Caco-2 (cell line): ENCODE measurements at regions not wholly inside any gene's neighbourhood (a gene's known extent, or its start where the extent isn't known, plus 50 kb on each side); places are given as distances from the start of the nearest gene placed in this dataset.

ENCODE experiments used
- BruUV-seq: library from RNA; stranded (reverse); fragments of 400-500 nt; replicated peaks from 2 replicates; lab custom pipeline; 2021; lab: Mats Ljungman, UMichigan
- CTCF ChIA-PET: fragments of 300-600 bp; sonication (Branson Sonifier 250); formaldehyde crosslinking; loops from one replicate; lab custom pipeline; 2022; ENCODE audit warnings: antibody characterized with exemption; lab: Charles Lee
- POLR2A ChIA-PET: fragments of 300-600 bp; sonication (Branson Sonifier 250); formaldehyde crosslinking; loops from one replicate; lab custom pipeline; 2022; ENCODE audit warnings: antibody characterized with exemption; lab: Charles Lee
- DNase-seq, 2 experiments: peaks; one replicate each; pipeline versions ENCODE4 v3.0.0 to v3.0.0-alpha.2; 2020 to 2022
- H3K27me3 ChIP-seq: replicated peaks from 2 replicates; pipeline ENCODE4 v1.6.0; 2011; ENCODE audit warnings: low read length; ENCODE audit not compliant: control insufficient read depth, insufficient read depth
- H3K36me3 ChIP-seq: 2 replicates; pipeline ENCODE4 v1.5.1; 2011; ENCODE audit warnings: low read length; ENCODE audit not compliant: control insufficient read depth, insufficient read depth
- H3K4me1 ChIP-seq: fragments of 250-450 bp; sonication (Bioruptor Pico); 2 replicates; pipeline ENCODE4 v1.5.1; 2020; ENCODE audit warnings: mild to moderate bottlenecking
- H3K4me3 ChIP-seq: 2 replicates; pipeline ENCODE4 v1.5.1; 2011; ENCODE audit warnings: low read depth, mild to moderate bottlenecking, control low read depth, low read length
- H3K9me3 ChIP-seq: fragments of 250-450 bp; sonication (Bioruptor Pico); 2 replicates; pipeline ENCODE4 v1.5.1; 2020; ENCODE audit warnings: mild to moderate bottlenecking, moderate library complexity
- H3K27ac Mint-ChIP-seq: one replicate; pipeline ENCODE4 v1.8.0; 2022; ENCODE audit warnings: mixed read lengths; ENCODE audit not compliant: unreplicated experiment
- H3K27me3 Mint-ChIP-seq: one replicate; pipeline ENCODE4 v1.8.0; 2022; ENCODE audit warnings: mixed read lengths; ENCODE audit not compliant: insufficient read depth, unreplicated experiment
- H3K36me3 Mint-ChIP-seq: one replicate; pipeline ENCODE4 v1.8.0; 2022; ENCODE audit warnings: mild to moderate bottlenecking, mixed read lengths; ENCODE audit not compliant: insufficient read depth, unreplicated experiment
- H3K4me1 Mint-ChIP-seq: one replicate; pipeline ENCODE4 v1.8.0; 2022; ENCODE audit warnings: low read depth, mixed read lengths; ENCODE audit not compliant: unreplicated experiment
- H3K4me3 Mint-ChIP-seq: one replicate; pipeline ENCODE4 v1.8.0; 2022; ENCODE audit warnings: mild to moderate bottlenecking, moderate library complexity, mixed read lengths; ENCODE audit not compliant: unreplicated experiment
- H3K9me3 Mint-ChIP-seq: one replicate; pipeline ENCODE4 v1.8.0; 2022; ENCODE audit warnings: mixed read lengths; ENCODE audit not compliant: unreplicated experiment
- CTCF ChIP-seq, 2 experiments: fragments of 200-600 bp in 1 of 2; IDR thresholded peaks; 1 replicate in 1 of 2; 2 replicates in 1 of 2; pipeline versions ENCODE4 v1.5.1 to v1.8.0; 2011 to 2022; ENCODE audit warnings: antibody characterized with exemption in 1 of 2, control low read depth in 1 of 2, inconsistent platforms in 1 of 2, low read depth in 1 of 2, low read length in 1 of 2, mild to moderate bottlenecking in 1 of 2, moderate library complexity in 1 of 2; ENCODE audit not compliant: insufficient read depth in 1 of 2, severe bottlenecking in 1 of 2, unreplicated experiment in 1 of 2
- intact Hi-C: fragments of 100-400 bp; cut with micrococcal nuclease; formaldehyde crosslinking; loops from one replicate; pipeline ENCODE4 v1.10.0; 2022; ENCODE audit not compliant: unreplicated experiment

GRCh38 chr10:83835945-83836745 lies 303.2 kb upstream of the GHITM start:
- TF ChIP-seq CTCF (IDR thresholded peaks at IDR 0.05; ENCODE audit: insufficient read depth in 1 of 2, low read depth in 1 of 2, low read length in 1 of 2, severe bottlenecking in 1 of 2, unreplicated experiment in 1 of 2): no peak
- Histone ChIP-seq H3K36me3 (no peaks in the 10 kb centered on the region), H3K27me3 (no peaks in the 10 kb centered on the region), H3K9me3 (no peaks in the 10 kb centered on the region), H3K4me1 (no peaks in the 10 kb centered on the region), H3K4me3 (no peak overlapping the region)
- no TSS peak for BruUV-seq
- ChIA-PET CTCF (no interaction called here), POLR2A (no interaction called here)
- Mint-ChIP-seq H3K4me3 (no peak overlapping the region), H3K27me3 (no peaks in the 10 kb centered on the region), H3K36me3 (no peaks in the 10 kb centered on the region), H3K9me3 (no peaks in the 10 kb centered on the region), H3K4me1 (no peaks in the 10 kb centered on the region), H3K27ac (no peak overlapping the region)
- DNase-seq: no peak
- intact Hi-C loops: no loop called here

GRCh38 chr10:83848677-83849076 lies 290.6 kb upstream of the GHITM start:
- no peaks in the 10 kb centered on the region for H3K9me3 ChIP-seq
- Mint-ChIP-seq H3K36me3 (no peaks in the 10 kb centered on the region), H3K27me3 (no peaks in the 10 kb centered on the region), H3K27ac (no peak overlapping the region), H3K4me3 (no peak overlapping the region), H3K4me1 (no peaks in the 10 kb centered on the region), H3K9me3 (no peaks in the 10 kb centered on the region)
- TF ChIP-seq CTCF (IDR thresholded peaks at IDR 0.05; ENCODE audit: insufficient read depth in 1 of 2, low read depth in 1 of 2, low read length in 1 of 2, severe bottlenecking in 1 of 2, unreplicated experiment in 1 of 2): no peak
- ChIA-PET POLR2A (no interaction called here), CTCF (no interaction called here)
- H3K36me3 ChIP-seq: no peaks in the 10 kb centered on the region
- H3K4me1 ChIP-seq: no peaks in the 10 kb centered on the region
- no TSS peak for BruUV-seq
- H3K27me3 ChIP-seq: no peaks in the 10 kb centered on the region
- no peak for DNase-seq
- no peak overlapping the region for H3K4me3 ChIP-seq
- intact Hi-C loops: no loop called here

- Histone ChIP-seq H3K4me1 (no peaks in the 10 kb centered on the region), H3K4me3 (no peak overlapping the region), H3K27me3 (no peaks in the 10 kb centered on the region), H3K9me3 (no peaks in the 10 kb centered on the region), H3K36me3 (no peaks in the 10 kb centered on the region)
- intact Hi-C loops: no loop called here
- no peaks in the 10 kb centered on the region for H3K4me1 Mint-ChIP-seq
- CTCF ChIA-PET: no interaction called here
- BruUV-seq: no TSS peak
- H3K27ac Mint-ChIP-seq: no peak overlapping the region
- DNase-seq: no peak
- no peak for TF ChIP-seq CTCF (IDR thresholded peaks at IDR 0.05; ENCODE audit: insufficient read depth in 1 of 2, low read depth in 1 of 2, low read length in 1 of 2, severe bottlenecking in 1 of 2, unreplicated experiment in 1 of 2)
- no peaks in the 10 kb centered on the region for H3K36me3 Mint-ChIP-seq
- POLR2A ChIA-PET: no interaction called here
- no peaks in the 10 kb centered on the region for H3K27me3 Mint-ChIP-seq
- no peak overlapping the region for H3K4me3 Mint-ChIP-seq
- H3K9me3 Mint-ChIP-seq: no peaks in the 10 kb centered on the region
Measured at GRCh38 chr10:83849150-83849549, 290.2 kb upstream of the GHITM start.
